ENCODE measurements at regions not wholly inside any gene's neighbourhood (a gene's known extent, or its start where the extent isn't known, plus 50 kb on each side); places are given as distances from the start of the nearest gene placed in this dataset.

GRCh38 chr20:48230216-48230615 lies 444.9 kb upstream of the SULF2 start:
- TF ChIP-seq REST (IDR thresholded peaks at IDR 0.05; ENCODE audit: low read depth), result no peak

GRCh38 chr20:48227381-48227780 lies 442.1 kb upstream of the SULF2 start:
- TF ChIP-seq EGR1 (IDR thresholded peaks at IDR 0.05), result no peak
- TF ChIP-seq FOXM1 (IDR thresholded peaks at IDR 0.05; ENCODE audit: borderline replicate concordance, low read depth), result no peak
- TF ChIP-seq RAD21 (IDR thresholded peaks at IDR 0.05; ENCODE audit: low read depth), result no peak
- TF ChIP-seq MAX (IDR thresholded peaks at IDR 0.05), result no peak
- no peak for TF ChIP-seq EP300 (IDR thresholded peaks at IDR 0.05; ENCODE audit: borderline replicate concordance)
- TF ChIP-seq YY1 (IDR thresholded peaks at IDR 0.05; ENCODE audit: low read depth), result no peak
- no peak for TF ChIP-seq TAF1 (IDR thresholded peaks at IDR 0.05; ENCODE audit: low read depth)
- TF ChIP-seq REST (IDR thresholded peaks at IDR 0.05; ENCODE audit: low read depth), result no peak
- no peak for TF ChIP-seq NFIC (IDR thresholded peaks at IDR 0.05)
- TF ChIP-seq TEAD4 (IDR thresholded peaks at IDR 0.05), result no peak
- TF ChIP-seq TCF12 (IDR thresholded peaks at IDR 0.05; ENCODE audit: low read depth), result no peak
- TF ChIP-seq CEBPB (IDR thresholded peaks at IDR 0.05), result no peak
- TF ChIP-seq ZBTB7A (IDR thresholded peaks at IDR 0.05; ENCODE audit: low read depth), result no peak

GRCh38 chr20:48226642-48227041 lies 441.4 kb upstream of the SULF2 start:
- TF ChIP-seq EGR1 (IDR thresholded peaks at IDR 0.05), result no peak
- TF ChIP-seq EP300 (IDR thresholded peaks at IDR 0.05; ENCODE audit: borderline replicate concordance), result no peak

GRCh38 chr20:48224533-48225050 lies 439.3 kb upstream of the SULF2 start:
- no peak for TF ChIP-seq TEAD4 (IDR thresholded peaks at IDR 0.05)
- no peak for TF ChIP-seq ZBTB7A (IDR thresholded peaks at IDR 0.05; ENCODE audit: low read depth)

GRCh38 chr20:48223715-48224114 lies 438.4 kb upstream of the SULF2 start:
- TF ChIP-seq TAF1 (IDR thresholded peaks at IDR 0.05; ENCODE audit: low read depth) (no peak), RAD21 (IDR thresholded peaks at IDR 0.05; ENCODE audit: low read depth) (no peak), REST (IDR thresholded peaks at IDR 0.05; ENCODE audit: low read depth) (no peak)

GRCh38 chr20:48222595-48223180 lies 437.4 kb upstream of the SULF2 start:
- no peak for TF ChIP-seq ZBTB7A (IDR thresholded peaks at IDR 0.05; ENCODE audit: low read depth)

- TF ChIP-seq ZBTB7A (IDR thresholded peaks at IDR 0.05; ENCODE audit: low read depth) (no peak), RAD21 (IDR thresholded peaks at IDR 0.05; ENCODE audit: low read depth) (no peak), TCF12 (IDR thresholded peaks at IDR 0.05; ENCODE audit: low read depth) (no peak), MAX (IDR thresholded peaks at IDR 0.05) (no peak), NFIC (IDR thresholded peaks at IDR 0.05) (no peak)
Measured at GRCh38 chr20:48220033-48220633, 434.9 kb upstream of the SULF2 start.

Measured in Ishikawa (cell line).